PC-9 (cell line): ENCODE measurements at regions not wholly inside any gene's neighbourhood (a gene's known extent, or its start where the extent isn't known, plus 50 kb on each side); places are given as distances from the start of the nearest gene placed in this dataset.

Source experiments
- EZH2 ChIP-seq: fragments of 200-600 bp; sonication (generic); IDR thresholded peaks from 2 replicates; pipeline ENCODE4 v1.8.0; 2017; ENCODE audit warnings: antibody characterized with exemption, low read depth
- TF ChIP-seq, protein P1 (sequence below): fragments of 200-600 bp; sonication (generic); conservative IDR thresholded peaks from 2 replicates; pipeline ENCODE4 v1.6.1; 2017; ENCODE audit warnings: mixed run types, antibody characterized with exemption, mild to moderate bottlenecking, moderate library complexity

DNA sequence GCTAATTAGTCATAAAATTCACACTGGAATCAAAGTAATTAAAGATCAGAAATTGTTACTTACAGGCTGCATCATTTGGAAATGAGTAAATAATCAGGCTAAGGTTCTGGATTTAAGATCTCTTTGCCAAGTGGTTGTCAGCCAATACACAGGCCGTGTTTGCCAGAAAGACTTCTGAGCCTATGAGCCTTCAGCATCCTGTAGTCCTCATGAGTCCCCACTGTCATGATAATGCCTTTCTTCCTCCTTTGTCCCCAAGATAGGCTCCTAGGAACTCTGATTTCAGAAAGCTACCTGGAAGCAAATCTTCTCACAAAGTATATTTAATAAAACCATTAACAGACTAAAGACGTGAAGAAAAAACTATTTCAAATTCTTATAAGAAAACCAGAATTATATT, 810.5 kb downstream of the DNAH5 start:
- no peak for TF ChIP-seq EZH2
- TF ChIP-seq, protein P1, sequence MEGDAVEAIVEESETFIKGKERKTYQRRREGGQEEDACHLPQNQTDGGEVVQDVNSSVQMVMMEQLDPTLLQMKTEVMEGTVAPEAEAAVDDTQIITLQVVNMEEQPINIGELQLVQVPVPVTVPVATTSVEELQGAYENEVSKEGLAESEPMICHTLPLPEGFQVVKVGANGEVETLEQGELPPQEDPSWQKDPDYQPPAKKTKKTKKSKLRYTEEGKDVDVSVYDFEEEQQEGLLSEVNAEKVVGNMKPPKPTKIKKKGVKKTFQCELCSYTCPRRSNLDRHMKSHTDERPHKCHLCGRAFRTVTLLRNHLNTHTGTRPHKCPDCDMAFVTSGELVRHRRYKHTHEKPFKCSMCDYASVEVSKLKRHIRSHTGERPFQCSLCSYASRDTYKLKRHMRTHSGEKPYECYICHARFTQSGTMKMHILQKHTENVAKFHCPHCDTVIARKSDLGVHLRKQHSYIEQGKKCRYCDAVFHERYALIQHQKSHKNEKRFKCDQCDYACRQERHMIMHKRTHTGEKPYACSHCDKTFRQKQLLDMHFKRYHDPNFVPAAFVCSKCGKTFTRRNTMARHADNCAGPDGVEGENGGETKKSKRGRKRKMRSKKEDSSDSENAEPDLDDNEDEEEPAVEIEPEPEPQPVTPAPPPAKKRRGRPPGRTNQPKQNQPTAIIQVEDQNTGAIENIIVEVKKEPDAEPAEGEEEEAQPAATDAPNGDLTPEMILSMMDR = no peak
